ENCODE measurements at regions not wholly inside any gene's neighbourhood (a gene's known extent, or its start where the extent isn't known, plus 50 kb on each side); places are given as distances from the start of the nearest gene placed in this dataset.

DNA sequence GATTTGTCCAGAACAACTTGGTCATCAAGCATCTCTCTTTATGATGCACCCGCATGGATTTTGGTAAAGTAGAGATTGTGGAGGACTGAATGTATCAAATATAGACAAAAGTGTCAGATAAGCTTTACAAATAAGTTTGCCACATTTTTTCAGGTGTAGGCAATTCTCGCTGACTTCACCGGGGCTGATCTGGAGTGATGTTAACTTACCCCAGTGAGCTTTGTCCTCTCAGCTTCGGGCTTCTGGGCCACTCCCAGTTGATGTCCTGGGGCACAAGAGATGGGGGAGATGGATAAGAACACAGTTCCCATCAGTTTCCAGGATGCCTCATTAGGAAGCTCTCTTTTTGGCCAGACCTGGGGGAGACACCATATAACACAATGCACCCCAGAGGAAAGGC lies 117.7 kb downstream of the ETS2 start:
- no peak for DNase-seq

DNA sequence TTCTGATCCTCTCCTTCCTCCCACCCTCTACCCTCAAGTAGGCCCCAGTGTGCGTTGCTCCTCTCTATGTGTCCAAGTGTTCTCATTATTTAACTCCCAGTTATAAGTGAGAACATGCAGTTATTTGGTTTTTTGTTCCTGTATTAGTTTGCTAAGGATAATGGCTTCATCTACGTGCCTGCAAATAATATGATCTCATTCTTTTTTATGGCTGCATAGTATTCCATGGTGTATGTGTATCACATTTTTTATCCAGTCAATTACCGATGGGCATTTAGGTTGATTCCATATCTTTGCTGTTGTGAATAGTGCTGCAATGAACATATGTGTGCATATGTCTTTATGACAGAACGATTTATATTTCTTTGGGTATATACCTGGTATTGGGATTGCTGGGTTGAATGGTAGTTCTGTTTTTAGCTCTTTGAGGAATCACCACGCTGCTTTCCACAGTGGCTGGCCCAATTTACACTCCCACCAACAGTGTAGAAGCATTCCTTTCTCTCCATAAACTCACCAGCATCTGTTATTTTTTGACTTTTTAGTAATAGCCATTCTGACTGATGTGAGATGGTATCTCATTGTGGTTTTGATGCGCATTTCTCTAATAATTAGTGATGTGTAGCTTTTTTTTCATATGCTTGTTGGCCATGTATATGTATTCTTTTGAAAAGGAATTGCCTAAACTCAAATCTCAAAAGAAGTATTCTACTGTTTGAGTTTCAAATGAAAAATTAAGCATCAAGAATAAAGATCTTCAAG lies 116.9 kb downstream of the ETS2 start:
- DNase-seq: no peak

DNA sequence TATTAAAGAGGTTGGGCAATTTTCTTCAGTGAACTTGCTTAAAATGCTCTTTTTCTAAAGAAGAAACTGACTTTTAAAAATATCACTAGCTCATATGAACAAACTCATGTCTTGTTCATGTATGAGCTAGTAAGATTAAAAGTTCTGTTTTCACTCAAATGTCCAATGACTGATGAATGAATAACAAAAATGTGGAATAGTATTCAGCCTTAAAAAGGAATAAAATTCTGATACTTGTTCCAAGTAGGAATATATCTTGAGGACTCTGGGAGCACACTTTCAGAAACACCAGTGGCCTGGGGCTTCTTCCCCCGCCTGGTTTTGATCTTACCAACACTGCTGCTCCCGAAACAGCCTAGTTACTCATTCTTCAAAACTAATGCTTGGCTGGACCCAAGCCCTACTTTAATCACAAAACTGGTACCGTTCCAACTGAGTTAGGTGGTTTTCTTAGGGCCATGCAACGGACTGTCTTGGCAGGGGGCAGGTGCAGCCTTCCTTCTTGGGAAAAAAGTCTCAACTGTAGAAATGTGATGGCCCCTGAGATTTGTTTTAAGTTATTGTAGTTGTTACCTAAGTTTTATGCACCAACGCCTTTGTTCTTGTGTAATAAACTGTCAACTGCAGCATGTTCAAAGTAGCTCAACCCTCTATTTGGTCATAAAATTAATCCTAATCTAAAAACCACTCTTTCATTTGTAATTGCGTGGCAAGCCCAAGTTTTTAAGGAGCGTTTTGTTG lies 116.0 kb downstream of the ETS2 start:
- DNase-seq: no peak

DNA sequence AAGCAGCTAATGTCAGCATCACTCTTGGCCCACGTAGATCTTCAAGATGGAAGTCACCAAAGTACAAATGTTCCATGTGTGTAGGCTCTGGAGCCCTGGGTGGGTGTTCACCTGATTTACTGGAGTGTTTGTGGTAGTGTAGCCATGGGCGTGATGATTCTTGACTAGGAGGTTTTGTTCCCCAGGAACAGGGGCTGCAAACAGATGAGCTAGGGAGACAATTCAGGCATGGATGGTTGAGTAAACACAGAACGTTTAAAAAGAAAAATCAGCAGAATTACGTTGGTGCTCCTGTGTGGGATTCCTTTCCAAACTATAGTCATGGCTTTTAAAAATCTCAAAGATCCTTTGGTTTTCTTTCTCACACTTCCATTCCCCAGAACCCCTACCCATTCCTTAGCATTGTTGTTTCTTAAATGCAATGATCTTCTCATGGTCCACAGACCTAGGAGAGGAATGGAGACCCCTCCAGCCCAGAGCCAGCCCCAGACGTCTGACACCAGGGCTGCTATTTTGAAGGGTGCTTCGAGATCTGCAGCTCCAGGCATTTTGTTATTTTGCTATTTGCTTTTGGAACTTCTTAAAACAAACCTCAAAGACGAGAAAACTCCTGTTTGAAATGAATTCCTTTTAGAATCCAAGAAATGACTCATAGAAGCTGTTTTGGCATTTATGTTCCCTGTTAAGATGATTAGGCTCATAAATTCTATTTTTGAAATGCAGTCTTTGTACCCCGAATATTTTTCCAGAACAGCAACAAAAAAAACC lies 115.1 kb downstream of the ETS2 start:
- DNase-seq: no peak

- no peak for DNase-seq
Measured at GRCh38 chr21:38918607-38919346, 113.0 kb downstream of the ETS2 start.

DNA sequence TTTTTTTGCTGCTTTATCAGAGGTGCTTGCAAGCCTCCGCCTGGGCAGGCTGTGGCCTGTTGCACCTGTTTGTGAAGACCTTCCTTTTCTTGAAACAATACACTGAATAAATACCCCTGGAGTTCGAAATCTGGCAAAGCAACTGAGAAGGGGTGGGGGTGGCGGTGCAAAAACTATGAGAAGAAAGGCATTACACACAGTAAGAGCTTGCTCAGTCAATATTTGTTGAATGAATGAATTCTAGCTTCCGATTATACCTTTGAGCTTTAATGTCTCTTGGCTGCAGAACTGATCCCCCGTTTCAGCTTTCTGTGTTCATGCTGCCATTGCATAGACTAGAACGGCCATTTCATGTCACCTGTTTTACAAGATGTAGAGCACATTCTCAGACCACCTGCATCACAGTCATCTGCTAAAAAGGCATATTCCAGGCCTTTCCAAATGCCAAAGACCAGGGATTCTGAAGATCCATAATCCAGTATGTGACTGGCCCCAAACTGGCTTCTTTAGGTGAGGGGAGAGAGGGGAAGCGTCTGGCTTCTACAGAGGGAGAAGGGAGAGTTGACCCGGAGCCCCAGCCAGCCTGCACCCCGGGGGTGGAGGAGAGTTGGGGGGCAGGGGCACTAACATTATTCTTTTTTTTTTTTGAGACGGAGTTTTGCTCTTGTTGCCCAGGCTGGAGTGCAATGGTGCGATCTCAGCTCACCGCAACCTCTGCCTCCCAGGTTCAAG lies 111.5 kb downstream of the ETS2 start:
- no peak for DNase-seq

GRCh38 chr21:38916214-38916964 lies 110.7 kb downstream of the ETS2 start:
- no peak for DNase-seq

DNA sequence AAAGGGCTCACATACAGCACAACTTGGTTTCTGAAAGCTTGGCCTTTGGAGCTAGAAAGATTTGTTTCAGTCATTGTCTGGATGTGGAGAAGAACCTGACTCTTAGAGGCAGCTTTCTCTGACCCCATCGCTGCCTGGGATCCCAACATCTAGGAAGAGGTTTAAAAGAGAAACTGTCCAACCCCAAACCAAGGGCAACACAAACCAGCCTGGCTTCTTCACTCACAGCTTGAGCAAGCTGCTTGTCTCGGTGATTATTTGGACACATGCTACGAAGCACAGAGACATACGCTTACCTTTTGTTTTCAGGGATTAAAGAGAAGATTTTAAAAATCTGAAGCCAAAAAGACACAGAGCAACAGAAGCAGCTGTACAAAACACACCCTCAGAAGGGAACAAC lies 109.8 kb downstream of the ETS2 start:
- DNase-seq: no peak

GRCh38 chr21:38914528-38915293 lies 109.0 kb downstream of the ETS2 start:
- DNase-seq: no peak

- no peak for DNase-seq
Measured at GRCh38 chr21:38913893-38914527, 108.3 kb downstream of the ETS2 start.

DNA sequence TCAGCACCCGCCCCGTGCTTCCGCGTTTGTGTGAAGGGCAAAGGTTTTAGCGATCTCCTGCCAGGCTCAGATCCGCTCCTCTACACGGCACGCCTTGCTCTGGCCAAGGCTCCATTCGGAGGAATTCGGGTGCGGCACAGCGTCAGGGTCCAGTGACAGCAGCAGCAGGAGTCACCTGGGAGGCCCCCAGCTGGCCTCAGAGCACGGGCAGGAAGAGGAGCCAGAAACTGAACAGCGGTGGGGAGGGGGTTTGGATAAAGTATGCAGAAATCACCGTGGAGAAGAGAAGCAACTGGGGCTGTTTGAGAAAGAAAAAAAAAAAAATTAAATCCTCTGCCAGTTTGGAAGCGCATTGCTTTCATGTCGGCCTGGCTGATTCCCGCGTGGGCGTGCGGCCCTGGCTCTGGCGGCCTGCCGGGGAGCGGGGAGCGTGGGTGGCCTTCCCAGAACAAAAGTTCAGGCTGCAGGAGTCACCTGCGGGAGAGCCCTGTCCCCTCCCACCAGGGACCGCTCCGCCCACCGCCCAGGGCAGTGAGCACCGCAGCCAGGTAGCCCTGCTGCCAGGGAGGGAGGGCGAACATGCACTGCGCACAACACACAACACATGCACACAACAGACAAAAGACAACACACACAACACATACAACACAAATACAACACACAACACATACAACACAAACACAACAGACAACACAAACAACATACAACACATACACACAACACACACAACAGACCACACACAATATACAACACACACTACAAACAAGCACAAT lies 107.6 kb downstream of the ETS2 start:
- DNase-seq: no peak

- no peak for DNase-seq
Measured at GRCh38 chr21:38912789-38913119, 107.0 kb downstream of the ETS2 start.

GRCh38 chr21:38912102-38912629 lies 106.4 kb downstream of the ETS2 start:
- no peak for DNase-seq

GRCh38 chr21:38911484-38912101 lies 105.9 kb downstream of the ETS2 start:
- DNase-seq: no peak

DNA sequence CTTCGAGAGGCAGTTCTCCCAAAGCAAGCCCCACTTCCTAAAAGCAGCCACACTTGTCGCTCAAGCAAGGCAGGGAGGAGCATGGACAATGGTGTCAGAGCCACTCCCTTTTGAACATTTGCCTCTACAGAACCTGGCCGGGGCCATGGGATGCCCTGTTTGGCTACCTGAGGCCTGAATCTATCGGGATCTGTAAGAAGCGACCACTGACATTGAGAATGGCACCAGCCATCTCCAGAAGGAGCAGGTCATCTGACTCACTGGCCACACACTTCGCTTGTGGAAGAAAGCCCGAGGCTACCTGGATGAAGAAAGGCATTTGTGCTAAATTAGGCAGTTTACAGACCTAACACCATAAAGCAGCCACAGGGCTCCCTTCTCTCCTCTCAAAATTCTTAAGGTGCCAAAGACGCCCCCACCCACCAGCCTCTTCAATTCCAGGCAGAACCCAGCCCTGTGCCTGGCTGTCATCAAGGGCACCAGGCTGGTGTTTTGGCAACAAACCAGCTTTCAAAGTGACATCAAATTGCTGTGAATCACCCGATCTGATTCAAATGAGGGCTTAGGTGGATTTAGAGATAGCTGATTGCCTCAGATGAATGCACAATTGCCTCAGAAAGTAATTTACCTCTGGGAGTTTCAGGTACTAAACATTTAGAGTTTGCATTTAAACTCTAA lies 104.8 kb downstream of the ETS2 start:
- DNase-seq: no peak

GRCh38 chr21:38909929-38910328 lies 104.2 kb downstream of the ETS2 start:
- no peak for DNase-seq

DNA sequence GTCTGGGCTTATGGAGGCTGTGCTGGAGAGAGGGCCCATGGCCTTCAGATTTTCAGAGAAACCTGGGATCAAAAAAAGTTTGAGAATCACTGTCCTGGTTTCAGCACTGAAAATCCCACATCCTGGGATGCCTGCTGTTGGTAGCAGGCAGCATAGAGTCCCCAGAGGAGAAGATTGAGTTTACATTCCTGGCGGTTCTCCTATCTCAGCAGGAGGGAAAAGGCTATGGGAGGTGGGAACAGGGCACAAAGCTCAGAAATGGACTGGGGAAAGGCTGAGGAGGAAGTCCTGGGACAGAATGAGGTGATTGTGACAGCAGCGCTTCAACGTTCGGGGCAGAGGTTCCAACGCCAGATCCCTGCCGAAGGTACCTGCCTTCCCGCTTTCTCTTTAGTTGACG lies 103.4 kb downstream of the ETS2 start:
- DNase-seq: no peak

DNA sequence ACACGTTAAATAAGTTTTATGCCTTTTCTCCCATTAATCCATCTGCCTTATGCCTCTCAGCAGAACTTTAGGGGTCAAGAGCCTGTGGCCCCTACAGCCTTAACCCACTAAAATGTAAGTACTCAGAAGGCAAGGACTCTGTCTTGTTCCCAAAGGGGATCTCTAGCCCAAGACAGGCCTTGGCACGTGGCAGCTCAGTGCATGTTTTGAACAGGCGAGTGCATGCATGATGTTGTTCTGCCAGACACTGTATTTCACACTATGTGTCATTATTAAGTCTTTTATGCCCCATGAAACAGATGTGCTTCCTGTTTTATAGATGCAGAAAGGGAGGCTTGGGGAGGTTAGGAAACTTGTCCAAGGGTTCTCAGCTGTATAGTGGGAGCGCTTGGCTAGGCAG lies 102.8 kb downstream of the ETS2 start:
- no peak for DNase-seq
